ENCODE measurements at regions not wholly inside any gene's neighbourhood (a gene's known extent, or its start where the extent isn't known, plus 50 kb on each side); places are given as distances from the start of the nearest gene placed in this dataset.
"Not testable (repeated sequence)": the region's sequence is repeated elsewhere in the genome, so short reads cannot be mapped to it uniquely, and the experiment has no call there.

DNA sequence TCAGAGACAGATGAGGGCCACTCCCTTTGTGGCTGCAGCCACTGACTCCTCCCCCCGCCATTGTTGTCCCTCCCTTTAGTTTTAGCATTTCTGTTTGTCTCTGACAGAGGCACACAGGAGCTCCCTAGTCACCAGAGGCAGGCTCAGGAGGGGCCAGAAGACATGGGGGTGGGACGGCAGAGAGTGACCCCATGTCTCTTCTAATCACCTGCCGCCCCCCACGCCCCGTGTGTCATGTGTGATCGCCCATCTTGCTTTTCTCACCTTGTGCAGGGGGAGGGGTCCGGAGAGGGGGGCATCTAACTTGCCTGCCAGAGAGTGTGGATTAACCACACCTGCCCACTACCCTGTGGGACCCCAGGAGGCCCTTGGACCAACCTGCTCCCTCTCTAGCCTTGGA is 246.7 kb upstream of the TP53TG3C start:
- not testable (repeated sequence) for DNase-seq (ENCODE audit: insufficient read length, low spot score); FAIRE-seq

DNA sequence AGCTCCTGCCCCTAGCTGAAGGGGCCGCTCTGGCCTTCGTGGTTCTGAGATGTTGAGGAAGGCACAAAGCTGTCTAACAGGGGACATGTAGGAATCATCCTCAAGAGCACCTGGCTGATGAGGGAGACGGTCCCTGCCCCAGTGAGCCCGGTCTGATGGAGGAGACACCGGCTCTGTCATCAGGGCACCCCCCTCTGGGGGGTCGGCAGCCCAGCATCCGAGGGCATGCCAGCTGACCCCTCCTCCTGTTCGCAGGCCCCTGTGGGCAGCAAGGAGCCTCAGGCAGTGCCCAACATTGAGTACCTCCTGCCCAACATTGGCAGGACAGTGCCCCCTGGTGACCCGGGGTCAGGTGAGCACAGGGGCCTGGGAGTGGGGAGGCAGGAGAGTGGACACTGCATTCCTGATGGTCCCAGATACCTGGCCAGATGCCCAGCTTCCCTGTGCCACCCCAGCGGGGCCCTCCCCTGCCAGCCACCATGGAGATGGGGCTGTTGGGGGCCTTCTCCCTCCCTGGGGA is 247.9 kb upstream of the TP53TG3C start:
- not testable (repeated sequence) for DNase-seq (ENCODE audit: insufficient read length, low spot score); FAIRE-seq

DNA sequence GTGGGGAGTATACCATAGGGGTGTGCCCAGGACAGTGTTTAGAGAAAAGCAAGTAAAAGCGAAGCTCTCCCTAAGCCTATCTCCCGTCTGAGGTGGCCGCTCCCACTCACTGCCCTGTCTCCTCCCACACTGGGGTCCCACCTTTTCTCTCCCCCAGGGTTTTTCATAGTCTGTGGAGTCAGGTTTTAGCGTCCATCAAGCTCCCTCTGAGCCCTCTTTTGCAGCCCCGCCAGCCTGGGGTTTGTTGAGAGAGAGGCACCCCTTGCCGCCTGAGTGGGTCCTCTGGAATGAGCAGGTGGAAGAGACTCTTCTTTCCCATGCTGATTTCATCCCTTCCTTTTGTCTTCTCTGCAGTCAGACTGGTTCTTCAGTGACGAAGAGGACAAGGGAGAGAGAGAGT is 248.7 kb upstream of the TP53TG3C start:
- FAIRE-seq = not testable (repeated sequence)

DNA sequence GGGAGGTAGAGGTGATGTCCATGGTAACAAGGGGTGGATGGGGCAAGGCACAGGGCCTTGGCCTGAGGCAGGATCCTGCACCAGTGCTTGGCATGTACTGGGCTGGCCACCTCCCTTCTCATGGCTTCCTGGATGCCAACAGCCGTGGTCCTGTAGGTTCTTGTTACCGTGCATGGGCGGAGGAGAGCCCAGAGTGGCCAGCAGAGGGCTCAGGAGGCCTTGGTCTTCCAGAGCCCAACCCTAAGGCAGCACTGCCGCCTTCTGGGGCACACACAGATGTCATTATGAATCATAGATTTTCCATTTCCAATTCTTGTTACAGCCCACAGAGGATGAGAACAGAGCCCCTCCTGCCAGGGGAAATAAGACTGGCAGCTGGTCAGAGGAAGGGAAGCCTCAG is 254.2 kb upstream of the TP53TG3C start:
- not testable (repeated sequence) for DNase-seq (ENCODE audit: insufficient read length, low spot score); FAIRE-seq

More for the DNA sequence above, 248.7 kb upstream of the TP53TG3C start:
- not testable (repeated sequence) for DNase-seq (ENCODE audit: insufficient read length, low spot score)

DNA sequence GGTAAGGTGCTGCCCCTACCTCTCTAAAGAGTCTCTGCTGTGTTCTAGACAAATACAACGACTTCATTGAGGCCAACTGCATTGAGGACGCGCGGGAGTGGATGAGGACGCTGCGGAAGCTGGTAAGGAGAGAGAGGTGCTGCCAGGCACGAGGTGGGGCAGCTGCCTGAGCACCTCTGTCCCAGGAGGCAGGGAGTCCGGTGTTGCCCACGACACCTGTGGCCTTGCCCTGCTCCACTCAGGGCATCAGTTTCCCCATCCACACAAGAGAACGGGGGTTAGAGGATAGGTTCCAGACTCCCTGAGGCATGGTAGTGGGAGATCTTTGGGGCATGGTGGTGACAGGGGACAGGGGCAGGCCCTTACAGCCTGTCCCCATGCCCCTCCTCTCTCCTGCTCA is 256.1 kb upstream of the TP53TG3C start:
- not testable (repeated sequence) for FAIRE-seq; DNase-seq (ENCODE audit: insufficient read length, low spot score)

DNA sequence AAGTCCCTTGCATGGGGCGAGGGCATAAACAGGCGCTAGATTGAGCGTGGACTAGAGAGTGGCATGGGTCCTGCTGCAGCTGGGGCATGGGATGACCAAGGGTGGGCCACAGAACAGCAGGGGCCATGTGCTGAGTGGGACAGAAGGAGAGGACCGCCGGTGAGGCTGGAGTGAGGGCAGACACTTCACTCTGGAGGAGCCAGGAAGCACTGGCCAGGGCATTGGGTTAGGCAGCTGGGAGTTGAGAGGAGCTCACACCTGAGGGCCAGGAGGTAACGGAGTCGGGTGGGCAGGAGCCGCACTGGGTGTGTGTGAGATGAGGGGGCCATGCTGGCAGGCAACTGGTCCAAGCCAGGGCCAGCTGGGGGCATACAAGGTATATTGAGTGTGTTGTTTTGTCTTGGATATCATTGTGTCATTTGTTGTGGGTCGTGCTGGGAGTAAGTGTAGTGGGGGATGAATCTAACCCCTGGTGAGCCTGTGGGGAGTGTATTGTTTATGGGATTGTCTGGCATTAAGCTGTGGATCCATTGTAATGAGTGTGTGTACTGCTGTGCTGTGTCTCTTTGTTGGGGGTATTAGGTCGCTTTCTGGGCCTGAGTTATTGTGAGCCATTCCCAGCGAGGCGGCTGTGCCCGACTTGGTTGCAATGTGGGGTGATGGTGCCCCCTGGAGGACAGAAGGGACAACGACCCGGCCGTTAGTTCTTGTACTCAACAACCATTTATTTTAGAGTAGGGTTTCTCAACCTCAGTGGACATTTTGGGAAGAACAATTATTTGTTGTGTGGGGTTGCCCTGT is 256.5 kb upstream of the TP53TG3 start:
- DNase-seq (ENCODE audit: insufficient read length, low spot score); FAIRE-seq: not testable (repeated sequence)

DNA sequence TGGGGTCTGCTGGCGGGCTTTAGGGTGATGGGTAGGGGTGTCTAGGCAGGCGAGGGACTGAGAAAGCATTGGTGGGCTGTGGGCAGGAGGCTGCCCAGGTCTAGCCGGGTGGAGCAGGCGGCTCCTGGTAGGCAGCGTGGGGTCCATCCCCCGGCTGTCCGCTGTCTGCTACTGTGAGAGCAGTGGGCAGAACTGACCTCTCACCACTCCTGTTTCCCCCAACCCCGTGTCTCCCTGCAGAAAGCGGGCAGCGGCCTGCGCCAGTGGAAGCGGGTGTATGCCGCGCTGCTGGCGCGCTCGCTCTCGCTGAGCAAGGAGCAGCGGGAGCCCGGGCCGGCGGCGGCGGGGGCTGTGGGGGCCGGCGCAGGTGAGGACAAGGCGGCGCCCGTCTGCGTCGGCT is 249.2 kb upstream of the TP53TG3 start:
- not testable (repeated sequence) for FAIRE-seq; DNase-seq (ENCODE audit: insufficient read length, low spot score)

DNA sequence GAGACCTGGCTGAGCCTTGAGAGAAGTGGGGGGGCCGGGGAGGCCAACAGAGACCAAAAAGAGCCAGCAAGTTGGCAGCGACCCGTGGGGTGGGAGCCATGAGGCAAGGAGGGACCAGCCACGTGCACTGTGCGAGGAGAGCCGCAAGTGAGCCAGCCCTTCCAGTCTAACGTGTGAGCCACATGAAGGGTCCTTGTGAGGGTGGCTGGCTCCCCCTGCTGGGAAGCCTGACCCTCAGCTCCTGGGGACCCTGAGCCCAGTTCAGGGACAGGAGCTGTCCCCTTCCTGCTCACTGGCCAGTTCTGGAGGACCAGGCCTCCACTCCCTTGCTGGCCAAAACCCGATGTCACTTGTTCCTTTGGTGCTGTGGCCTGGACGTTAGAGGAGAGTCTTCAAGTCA is 246.6 kb upstream of the TP53TG3 start:
- not testable (repeated sequence) for DNase-seq (ENCODE audit: insufficient read length, low spot score); FAIRE-seq

DNA sequence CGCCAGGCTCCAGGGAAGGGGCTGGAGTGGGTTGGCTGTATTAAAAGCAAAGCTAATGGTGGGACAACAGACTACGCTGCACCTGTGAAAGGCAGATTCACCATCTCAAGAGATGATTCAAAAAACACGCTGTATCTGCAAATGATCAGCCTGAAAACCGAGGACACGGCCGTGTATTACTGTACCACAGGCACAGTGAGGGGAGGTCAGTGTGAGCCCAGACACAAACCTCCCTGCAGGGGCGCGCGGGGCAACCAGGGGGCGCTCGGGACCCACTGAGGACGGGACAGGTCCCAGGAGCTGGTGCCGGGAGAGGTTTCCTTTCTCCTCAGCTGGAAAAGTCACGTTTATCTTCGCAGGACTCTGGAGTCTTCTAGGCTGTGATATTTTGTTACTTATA is 239.4 kb upstream of the TP53TG3 start:
- DNase-seq (ENCODE audit: insufficient read length, low spot score); FAIRE-seq: not testable (repeated sequence)

DNA sequence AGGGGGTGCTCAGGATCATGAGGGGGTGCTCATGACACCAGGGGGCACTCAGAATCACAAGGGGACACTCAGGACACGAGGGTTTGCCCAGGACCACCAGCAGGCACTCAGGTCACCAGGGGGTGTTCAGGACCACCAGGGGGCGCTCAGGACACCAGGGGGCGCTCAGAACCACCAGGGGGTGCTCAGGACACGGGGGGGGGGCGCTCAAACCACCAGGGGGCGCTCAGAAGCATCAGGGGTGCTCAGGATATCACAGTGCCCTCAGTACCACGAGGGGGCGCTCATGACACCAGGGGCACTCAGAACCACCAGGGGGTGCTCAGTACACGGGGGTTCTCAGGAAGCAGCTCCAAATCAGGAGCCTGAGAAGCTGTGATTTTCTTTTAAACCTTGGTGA is 221.8 kb upstream of the TP53TG3 start:
- FAIRE-seq; DNase-seq (ENCODE audit: insufficient read length, low spot score): not testable (repeated sequence)

DNA sequence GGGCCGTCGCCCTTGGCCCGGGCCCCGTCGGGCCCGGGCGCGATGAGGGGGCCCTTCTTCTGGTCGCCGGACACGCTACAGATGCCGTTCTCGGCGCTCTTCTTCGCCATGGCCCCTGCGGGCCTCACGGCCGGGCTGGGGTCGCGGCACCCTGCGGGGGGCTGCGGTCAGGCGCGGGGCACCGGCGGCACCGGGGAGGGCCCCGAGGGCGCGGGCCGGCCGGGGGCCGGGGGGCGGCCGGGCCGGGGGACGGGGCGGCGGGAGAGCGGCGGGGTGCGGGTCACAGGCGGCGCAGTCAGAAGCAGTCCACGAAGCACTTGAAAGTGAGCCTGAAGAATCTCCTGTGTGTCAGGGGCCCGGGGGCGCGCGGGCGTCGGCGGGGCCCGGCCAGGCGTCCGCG is 209.4 kb upstream of the TP53TG3 start:
- DNase-seq (ENCODE audit: insufficient read length, low spot score); FAIRE-seq: not testable (repeated sequence)

DNA sequence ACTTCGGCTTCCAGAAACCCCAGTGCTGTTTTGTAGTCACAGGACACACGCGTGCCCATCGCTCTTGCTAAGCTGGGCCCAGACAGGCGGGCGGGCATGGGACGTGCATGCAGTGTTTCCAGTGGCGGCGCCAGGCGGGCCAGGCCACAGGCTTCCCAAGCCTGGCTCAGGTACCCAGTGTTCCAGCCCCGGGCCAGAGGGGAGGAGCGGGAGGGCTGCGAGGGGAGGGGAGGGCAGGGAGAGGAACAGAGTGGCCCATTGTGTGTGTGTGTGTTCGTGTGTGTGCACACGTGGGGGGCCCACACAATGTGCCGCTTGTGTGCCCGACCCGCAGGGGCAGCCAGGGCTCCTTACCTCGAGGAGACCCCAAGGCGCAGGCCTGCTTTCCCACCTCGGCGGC is 208.6 kb upstream of the TP53TG3 start:
- not testable (repeated sequence) for FAIRE-seq; DNase-seq (ENCODE audit: insufficient read length, low spot score)

DNA sequence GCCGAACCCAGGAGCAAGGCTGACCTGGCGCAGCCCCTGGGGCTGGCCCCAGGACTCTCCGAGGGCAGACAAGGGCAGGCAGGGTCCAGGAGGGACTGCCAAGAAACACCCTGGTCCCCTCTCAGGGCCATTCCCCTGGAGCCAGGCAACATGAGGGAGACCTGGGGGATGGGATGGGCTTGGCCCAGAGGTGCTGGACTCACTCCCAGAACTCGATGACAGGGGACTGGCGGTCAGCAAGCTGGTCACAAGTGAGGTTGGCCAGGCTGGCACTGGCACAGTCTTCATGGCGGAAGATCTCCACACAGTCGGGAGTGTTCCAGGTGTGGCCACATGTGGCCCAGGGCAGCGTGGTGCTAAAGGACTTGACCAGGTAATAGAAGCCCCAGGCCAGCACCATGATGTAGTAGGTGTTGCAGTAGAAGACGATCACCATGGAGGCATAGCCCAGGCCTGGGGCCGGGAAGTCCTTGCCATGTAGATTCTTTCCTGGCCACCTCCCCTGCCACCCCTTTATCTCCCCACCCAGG is 206.4 kb upstream of the TP53TG3 start:
- not testable (repeated sequence) for FAIRE-seq; DNase-seq (ENCODE audit: insufficient read length, low spot score)

DNA sequence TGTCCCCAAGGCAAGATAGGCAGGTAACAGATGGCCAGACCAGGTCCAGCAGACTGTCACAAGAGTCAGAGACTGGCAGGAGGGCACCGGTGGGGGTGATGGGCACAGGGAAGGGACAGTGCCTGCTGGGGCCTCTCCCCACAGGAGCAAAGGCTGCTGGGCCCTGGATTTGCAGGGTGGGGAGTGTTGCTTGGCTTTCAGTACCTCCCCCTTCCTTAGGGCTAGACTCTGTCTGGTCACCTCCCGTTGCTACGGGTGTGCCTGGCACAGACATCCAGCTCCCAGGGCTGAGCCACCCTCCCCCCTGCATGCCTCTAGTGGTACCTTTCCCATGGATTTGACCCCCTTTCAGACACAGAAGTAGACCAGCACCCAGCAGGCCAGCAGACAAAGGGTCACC is 205.7 kb upstream of the TP53TG3 start:
- DNase-seq (ENCODE audit: insufficient read length, low spot score); FAIRE-seq: not testable (repeated sequence)

DNA sequence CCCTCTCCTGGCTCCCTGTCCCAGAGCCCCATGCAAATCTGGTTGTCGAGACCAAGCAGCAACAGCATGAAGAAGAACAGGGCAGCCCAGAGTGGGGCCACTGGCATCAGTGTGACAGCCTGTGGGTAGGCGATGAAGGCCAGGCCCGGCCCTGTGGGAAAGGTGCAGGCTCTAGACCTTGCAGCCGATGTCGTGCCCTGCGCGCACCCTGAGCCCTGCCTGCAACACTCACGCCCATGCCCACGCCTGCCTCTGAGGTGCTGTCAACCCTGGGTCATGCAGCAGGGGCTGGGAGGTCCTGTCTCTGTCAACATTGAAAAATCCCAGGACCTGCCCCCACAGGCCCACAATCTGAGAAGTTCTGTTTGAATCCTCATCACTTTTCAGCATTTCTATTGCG is 204.0 kb upstream of the TP53TG3 start:
- FAIRE-seq; DNase-seq (ENCODE audit: insufficient read length, low spot score): not testable (repeated sequence)

DNA sequence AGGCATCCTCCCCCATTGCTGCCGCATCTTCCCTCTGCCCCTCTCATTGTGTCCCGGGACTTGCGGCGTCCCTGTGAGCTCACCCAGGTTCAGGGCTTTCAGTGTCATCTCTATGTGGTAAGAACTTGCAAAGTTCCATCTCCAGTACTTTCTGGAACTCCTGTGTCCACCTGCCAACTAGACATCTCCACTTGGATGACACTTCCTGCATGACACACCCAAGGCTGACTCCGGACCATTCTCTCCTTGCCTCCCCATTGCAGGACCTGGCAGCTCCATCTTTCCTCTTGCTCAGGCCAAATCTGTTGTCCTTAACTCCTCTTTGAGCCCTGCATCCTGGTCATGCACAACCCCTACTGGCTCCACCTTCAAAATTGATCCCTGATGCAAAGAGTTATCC is 200.8 kb upstream of the TP53TG3 start:
- DNase-seq (ENCODE audit: insufficient read length, low spot score); FAIRE-seq: not testable (repeated sequence)

DNA sequence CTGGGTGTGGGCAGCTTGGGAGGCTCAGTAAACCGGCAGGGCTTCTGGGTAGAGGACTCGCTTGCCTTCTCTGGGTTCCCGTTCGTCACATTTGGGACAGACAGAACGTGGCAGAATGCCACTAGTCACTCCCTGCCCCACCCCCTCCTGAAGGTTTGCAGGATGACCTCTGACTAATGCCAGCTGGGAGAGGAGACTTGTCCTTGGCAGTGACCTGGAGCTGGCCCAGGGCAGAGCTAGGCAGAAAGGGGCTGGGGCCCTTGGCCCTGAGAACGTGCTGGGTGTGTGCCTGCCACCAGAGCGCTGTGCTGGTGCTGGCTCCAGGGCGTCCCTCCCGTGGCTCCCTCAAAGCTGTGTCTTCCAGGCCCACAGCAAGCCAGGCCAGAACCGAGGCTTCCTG is 197.8 kb upstream of the TP53TG3 start:
- not testable (repeated sequence) for FAIRE-seq

DNA sequence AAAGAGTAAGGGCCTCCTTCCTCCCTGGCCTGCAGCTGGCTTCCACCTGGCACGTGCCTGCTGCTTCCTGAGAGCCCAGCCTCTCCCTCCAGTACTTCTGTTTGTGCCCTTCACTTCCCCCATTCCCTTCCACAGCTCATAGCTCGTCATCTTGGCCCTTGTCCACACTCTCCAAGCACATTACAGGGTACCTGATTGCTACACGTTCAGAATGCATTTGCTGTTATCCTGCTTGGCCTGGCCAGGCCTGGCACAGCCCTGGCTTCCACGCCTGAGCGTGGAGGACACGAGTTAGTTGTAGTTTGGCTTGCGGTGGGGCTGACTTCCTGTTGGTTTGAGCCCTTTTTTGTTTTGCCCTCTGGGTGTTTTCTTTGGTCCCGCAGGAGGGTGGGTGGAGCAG is 197.2 kb upstream of the TP53TG3 start:
- not testable (repeated sequence) for FAIRE-seq

More for the DNA sequence above, 197.8 kb upstream of the TP53TG3 start:
- not testable (repeated sequence) for DNase-seq (ENCODE audit: insufficient read length, low spot score)

DNA sequence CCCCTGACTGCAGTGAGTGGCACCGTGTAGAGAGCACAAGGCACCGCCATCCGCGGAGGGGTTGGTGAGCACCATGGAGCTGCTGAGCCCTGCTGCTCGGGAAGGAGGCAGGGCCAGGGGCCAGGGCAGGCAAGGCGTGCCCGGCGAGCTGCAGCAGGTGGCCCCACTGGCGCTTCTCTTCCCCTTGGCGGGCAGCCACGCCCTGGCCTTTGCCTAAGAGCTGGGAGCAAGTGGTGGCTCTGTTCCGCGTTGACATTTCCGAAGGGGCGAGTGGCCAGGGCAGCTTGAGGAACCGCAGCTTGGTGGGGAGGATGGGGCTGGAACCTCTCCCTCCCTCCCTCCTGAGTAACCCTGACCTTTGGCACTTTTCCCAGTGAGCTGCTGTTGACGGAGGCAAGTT is 194.7 kb upstream of the TP53TG3 start:
- not testable (repeated sequence) for FAIRE-seq; DNase-seq (ENCODE audit: insufficient read length, low spot score)

More for the DNA sequence above, 197.2 kb upstream of the TP53TG3 start:
- not testable (repeated sequence) for DNase-seq (ENCODE audit: insufficient read length, low spot score)

DNA sequence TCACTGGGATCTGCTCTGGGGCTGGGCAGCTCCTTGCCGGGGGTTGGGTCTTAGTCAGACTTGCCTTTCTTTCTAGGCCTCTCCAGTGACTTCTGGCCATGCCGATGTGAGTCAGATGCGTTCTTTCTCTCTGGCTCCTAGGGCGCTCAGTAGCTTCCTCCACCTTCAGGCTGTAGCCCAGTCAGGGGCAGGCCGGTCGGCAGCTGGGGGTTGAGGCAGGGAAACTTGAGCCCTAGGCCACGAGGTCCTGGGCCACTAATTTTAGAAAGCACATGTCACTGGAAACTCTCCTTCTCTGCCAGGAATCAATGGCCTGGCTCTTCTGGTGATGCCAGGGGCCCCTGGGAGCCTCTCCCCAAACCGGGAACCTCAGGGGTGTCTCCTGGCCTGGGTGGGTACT is 192.4 kb upstream of the TP53TG3 start:
- not testable (repeated sequence) for FAIRE-seq; DNase-seq (ENCODE audit: insufficient read length, low spot score)

DNA sequence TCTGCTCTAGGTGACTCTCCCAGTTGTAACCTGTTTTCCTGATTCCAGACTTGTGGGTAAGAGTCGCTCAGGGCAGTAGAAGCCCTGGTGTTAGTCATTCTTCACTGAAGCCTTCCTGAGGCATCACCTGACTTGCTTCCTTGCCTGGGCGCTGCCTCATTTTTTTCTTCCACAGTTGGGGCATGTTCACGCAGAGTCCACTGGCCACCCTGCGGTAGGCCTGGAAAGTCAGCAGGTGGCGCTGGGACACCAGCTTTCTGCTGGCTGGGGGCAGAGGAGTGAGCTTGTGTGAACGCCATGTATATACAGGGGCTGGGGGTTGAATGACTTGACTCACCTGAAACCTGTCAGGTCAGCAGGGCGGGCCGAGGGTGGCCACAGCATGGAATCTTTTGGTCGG is 189.3 kb upstream of the TP53TG3 start:
- not testable (repeated sequence) for FAIRE-seq; DNase-seq (ENCODE audit: insufficient read length, low spot score)

All from H54 (cell line).